OCI-LY7 (cell line): ENCODE measurements at regions not wholly inside any gene's neighbourhood (a gene's known extent, or its start where the extent isn't known, plus 50 kb on each side); places are given as distances from the start of the nearest gene placed in this dataset.

Experiments used
- BruUV-seq: library from RNA; stranded (reverse); fragments of 400-500 nt; replicated peaks from 2 replicates; lab custom pipeline; 2021; lab: Mats Ljungman, UMichigan
- CTCF ChIA-PET: fragments of 300-600 bp; sonication (Branson Sonifier 250); formaldehyde crosslinking; loops from one replicate; lab custom pipeline; 2022; ENCODE audit warnings: antibody characterized with exemption; ENCODE audit not compliant: unreplicated experiment; lab: Charles Lee
- POLR2A ChIA-PET: fragments of 300-600 bp; sonication (Branson Sonifier 250); formaldehyde crosslinking; loops from one replicate; lab custom pipeline; 2022; ENCODE audit warnings: antibody characterized with exemption; lab: Charles Lee
- DNase-seq: peaks from one replicate; pipeline ENCODE4 v3.0.0-alpha.2; 2015; ENCODE audit warnings: low spot score
- H2AFZ ChIP-seq: fragments of 200-600 bp; sonication (generic), shearing (Covaris generic); 2 replicates; pipeline ENCODE4 v1.6.1; 2014; ENCODE audit warnings: mild to moderate bottlenecking, antibody characterized with exemption, low read length, moderate library complexity
- H3K27ac ChIP-seq: fragments of 200-600 bp; sonication (generic); 2 replicates; pipeline ENCODE4 v1.5.1; 2014; ENCODE audit warnings: mixed run types, low read depth, mild to moderate bottlenecking, moderate library complexity, low read length, inconsistent platforms; ENCODE audit not compliant: poor library complexity, severe bottlenecking
- H3K36me3 ChIP-seq: fragments of 200-600 bp; sonication (generic); 2 replicates; pipeline ENCODE4 v1.6.1; 2014; ENCODE audit warnings: mild to moderate bottlenecking, antibody characterized with exemption, low read length, moderate library complexity, mixed read lengths; ENCODE audit not compliant: insufficient read depth
- H3K4me1 ChIP-seq: fragments of 200-600 bp; sonication (generic); 2 replicates; pipeline ENCODE4 v1.5.1; 2014; ENCODE audit warnings: mild to moderate bottlenecking, low read length; ENCODE audit not compliant: insufficient read depth, poor library complexity, severe bottlenecking
- H3K4me2 ChIP-seq: fragments of 200-600 bp; sonication (generic); 2 replicates; pipeline ENCODE4 v1.6.1; 2014; ENCODE audit warnings: mild to moderate bottlenecking, low read length
- H3K4me3 ChIP-seq: fragments of 200-600 bp; sonication (generic); 2 replicates; pipeline ENCODE4 v1.5.1; 2014; ENCODE audit warnings: mild to moderate bottlenecking, low read depth, low read length; ENCODE audit not compliant: poor library complexity, severe bottlenecking
- H3K79me2 ChIP-seq: fragments of 200-600 bp; sonication (generic); 2 replicates; pipeline ENCODE4 v1.6.1; 2016; ENCODE audit warnings: low read depth, mild to moderate bottlenecking, low read length, moderate library complexity, mixed read lengths; ENCODE audit not compliant: insufficient read depth
- H3K9me2 ChIP-seq: fragments of 200-600 bp; sonication (generic); 2 replicates; pipeline ENCODE4 v1.6.1; 2016; ENCODE audit warnings: mild to moderate bottlenecking, low read length, mixed read lengths; ENCODE audit not compliant: insufficient read depth
- H3K9me3 ChIP-seq: fragments of 200-600 bp; sonication (generic); 2 replicates; pipeline ENCODE4 v1.6.1; 2014; ENCODE audit warnings: mild to moderate bottlenecking, mixed run types, low read length, mixed read lengths
- H4K20me1 ChIP-seq: fragments of 200-600 bp; sonication (generic); 2 replicates; pipeline ENCODE4 v1.6.1; 2014; ENCODE audit warnings: mild to moderate bottlenecking, antibody characterized with exemption, low read length, moderate library complexity, mixed read lengths; ENCODE audit not compliant: insufficient read depth
- EZH2phosphoT487 ChIP-seq: fragments of 200-600 bp; sonication (generic); IDR thresholded peaks from 2 replicates; pipeline ENCODE4 v1.6.1; 2018; ENCODE audit warnings: low read depth, borderline replicate concordance, mild to moderate bottlenecking, mixed run types, antibody characterized with exemption, low read length, moderate library complexity, mixed read lengths
- intact Hi-C: fragments of 100-400 bp; cut with micrococcal nuclease; formaldehyde crosslinking; loops from one replicate; pipeline ENCODE4 v1.10.0; 2022; ENCODE audit not compliant: unreplicated experiment
- TF ChIP-seq, protein P1 (sequence below): fragments of 200-600 bp; sonication (generic); conservative IDR thresholded peaks from 2 replicates; pipeline ENCODE4 v1.5.1; 2014; ENCODE audit warnings: mild to moderate bottlenecking, antibody characterized with exemption, low read length, moderate library complexity, mixed read lengths

DNA sequence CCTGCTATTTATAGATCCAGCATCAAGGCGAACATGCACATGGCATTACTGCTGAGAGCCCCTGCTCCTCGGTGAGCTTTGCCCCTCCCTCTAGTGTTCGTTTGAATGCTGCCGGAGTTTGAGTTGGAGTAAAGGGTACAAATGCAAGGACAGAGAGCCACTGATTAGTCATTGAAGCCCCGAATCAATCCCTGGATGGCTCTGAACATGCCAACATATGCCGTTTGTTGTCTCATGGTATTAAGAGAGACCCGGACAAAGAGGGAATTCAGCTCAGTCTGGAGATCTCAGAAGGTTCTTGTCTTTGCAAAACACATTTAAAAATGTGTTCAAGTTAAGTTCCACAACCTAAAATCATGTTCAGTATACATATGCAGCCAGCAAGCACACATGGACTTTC is 789.2 kb upstream of the NR2F2 start:
- no peaks in the 10 kb centered on the region for H3K79me2 ChIP-seq
- H4K20me1 ChIP-seq: no peaks in the 10 kb centered on the region
- H3K4me2 ChIP-seq: no peak overlapping the region
- no peak overlapping the region for H3K4me3 ChIP-seq
- no peaks in the 10 kb centered on the region for H3K36me3 ChIP-seq
- H3K4me1 ChIP-seq: no peaks in the 10 kb centered on the region
- no TSS peak for BruUV-seq
- intact Hi-C loops: no loop called here
- CTCF ChIA-PET: no interaction called here
- no peak overlapping the region for H2AFZ ChIP-seq
- H3K9me3 ChIP-seq: no peaks in the 10 kb centered on the region
- H3K9me2 ChIP-seq: no peaks in the 10 kb centered on the region
- H3K27ac ChIP-seq: no peak overlapping the region
- TF ChIP-seq, protein P1, sequence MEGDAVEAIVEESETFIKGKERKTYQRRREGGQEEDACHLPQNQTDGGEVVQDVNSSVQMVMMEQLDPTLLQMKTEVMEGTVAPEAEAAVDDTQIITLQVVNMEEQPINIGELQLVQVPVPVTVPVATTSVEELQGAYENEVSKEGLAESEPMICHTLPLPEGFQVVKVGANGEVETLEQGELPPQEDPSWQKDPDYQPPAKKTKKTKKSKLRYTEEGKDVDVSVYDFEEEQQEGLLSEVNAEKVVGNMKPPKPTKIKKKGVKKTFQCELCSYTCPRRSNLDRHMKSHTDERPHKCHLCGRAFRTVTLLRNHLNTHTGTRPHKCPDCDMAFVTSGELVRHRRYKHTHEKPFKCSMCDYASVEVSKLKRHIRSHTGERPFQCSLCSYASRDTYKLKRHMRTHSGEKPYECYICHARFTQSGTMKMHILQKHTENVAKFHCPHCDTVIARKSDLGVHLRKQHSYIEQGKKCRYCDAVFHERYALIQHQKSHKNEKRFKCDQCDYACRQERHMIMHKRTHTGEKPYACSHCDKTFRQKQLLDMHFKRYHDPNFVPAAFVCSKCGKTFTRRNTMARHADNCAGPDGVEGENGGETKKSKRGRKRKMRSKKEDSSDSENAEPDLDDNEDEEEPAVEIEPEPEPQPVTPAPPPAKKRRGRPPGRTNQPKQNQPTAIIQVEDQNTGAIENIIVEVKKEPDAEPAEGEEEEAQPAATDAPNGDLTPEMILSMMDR: no peak
- no peak for TF ChIP-seq EZH2phosphoT487
- DNase-seq: no peak
- POLR2A ChIA-PET: no interaction called here

DNA sequence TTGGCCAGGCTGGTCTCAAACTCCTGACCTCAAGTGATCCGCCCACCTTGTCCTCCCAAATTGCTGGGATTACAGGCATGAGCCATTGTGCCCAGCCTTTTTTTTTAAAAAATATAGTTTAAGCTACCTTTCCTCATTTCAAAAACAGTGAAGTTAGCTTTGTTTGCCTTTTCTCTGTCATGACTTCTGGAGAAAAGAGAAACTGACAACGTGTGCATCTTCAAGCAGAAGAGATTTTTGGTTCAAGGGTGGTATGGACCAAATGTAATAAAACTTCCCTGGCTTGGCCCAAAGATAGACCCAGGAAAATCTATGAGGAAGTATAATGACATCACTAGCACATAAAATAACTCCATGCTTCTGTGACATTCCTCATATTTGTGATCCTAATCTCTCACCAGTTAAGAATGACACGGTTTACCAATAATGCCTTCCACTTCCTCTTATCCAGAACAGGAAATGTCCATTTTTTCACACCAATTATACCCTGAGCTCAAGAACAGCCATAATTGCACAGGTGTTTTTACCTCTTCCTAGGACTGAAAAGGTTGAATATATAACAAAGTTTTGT is 781.2 kb upstream of the NR2F2 start:
- H3K9me2 ChIP-seq: no peaks in the 10 kb centered on the region
- H3K4me2 ChIP-seq: no peak overlapping the region
- no peak overlapping the region for H2AFZ ChIP-seq
- H3K27ac ChIP-seq: no peak overlapping the region
- POLR2A ChIA-PET: no interaction called here
- intact Hi-C loops: no loop called here
- H3K4me1 ChIP-seq: no peaks in the 10 kb centered on the region
- H3K36me3 ChIP-seq: no peaks in the 10 kb centered on the region
- CTCF ChIA-PET: no interaction called here
- TF ChIP-seq, protein P1: no peak
- TF ChIP-seq EZH2phosphoT487: no peak
- DNase-seq: no peak
- no peaks in the 10 kb centered on the region for H3K79me2 ChIP-seq
- no peak overlapping the region for H3K4me3 ChIP-seq
- H4K20me1 ChIP-seq: no peaks in the 10 kb centered on the region
- no peaks in the 10 kb centered on the region for H3K9me3 ChIP-seq
- BruUV-seq: no TSS peak

DNA sequence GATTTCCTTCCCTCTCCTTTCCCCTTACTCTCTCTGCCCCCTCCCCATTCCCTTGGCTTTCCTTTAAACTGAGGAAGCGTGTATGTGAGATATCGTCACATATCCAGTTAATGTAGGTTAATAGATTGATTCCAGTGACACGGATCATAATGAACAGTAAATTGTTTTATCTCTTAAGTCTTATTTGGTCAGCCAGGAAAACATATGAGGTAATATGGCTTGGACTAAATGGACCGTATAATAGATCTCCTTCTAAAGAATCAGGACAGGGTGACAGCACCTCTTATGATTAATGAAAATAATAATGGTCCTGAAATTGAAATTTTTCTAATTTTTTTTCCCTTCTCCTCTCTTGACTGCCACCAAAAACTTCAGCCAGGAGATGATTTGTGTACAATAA is 779.8 kb upstream of the NR2F2 start:
- BruUV-seq: no TSS peak
- Histone ChIP-seq H3K4me3 (no peak overlapping the region), H4K20me1 (no peaks in the 10 kb centered on the region), H3K9me3 (no peaks in the 10 kb centered on the region), H3K9me2 (no peaks in the 10 kb centered on the region), H3K36me3 (no peaks in the 10 kb centered on the region), H3K4me1 (no peaks in the 10 kb centered on the region), H3K27ac (no peak overlapping the region), H2AFZ (no peak overlapping the region), H3K4me2 (no peak overlapping the region), H3K79me2 (no peaks in the 10 kb centered on the region)
- CTCF ChIA-PET: no interaction called here
- TF ChIP-seq EZH2phosphoT487: no peak
- no peak for DNase-seq
- intact Hi-C loops: no loop called here
- POLR2A ChIA-PET: no interaction called here
